Activated CD8-positive, alpha-beta memory T cell treated with anti-CD3 and anti-CD28 coated beads, Interleukin-2, amount 50 U/mL, for 1 hour (primary cell): ENCODE measurements at regions not wholly inside any gene's neighbourhood (a gene's known extent, or its start where the extent isn't known, plus 50 kb on each side); places are given as distances from the start of the nearest gene placed in this dataset.
A peak's percentile ranks its signal among the peaks of the same experiment; 100 is the strongest.
"Not testable (repeated sequence)": the region's sequence is repeated elsewhere in the genome, so short reads cannot be mapped to it uniquely, and the experiment has no call there.

Experiments used
- DNase-seq: peaks from one replicate; pipeline ENCODE4 v3.0.0-alpha.2; 2020; ENCODE audit errors: extremely low read depth

GRCh38 chr6:90372450-90372849 lies 75.8 kb upstream of the BACH2 start:
- DNase-seq: no peak

- DNase-seq: no peak
Observed at GRCh38 chr6:90370493-90370959, 73.9 kb upstream of the BACH2 start.

- DNase-seq: no peak
Observed at GRCh38 chr6:90369651-90370050, 73.0 kb upstream of the BACH2 start.

- no peak for DNase-seq
Observed at GRCh38 chr6:90369024-90369519, 72.4 kb upstream of the BACH2 start.

GRCh38 chr6:90368601-90369000 lies 72.0 kb upstream of the BACH2 start:
- DNase-seq: no peak

GRCh38 chr6:90368001-90368400 lies 71.4 kb upstream of the BACH2 start:
- no peak for DNase-seq

GRCh38 chr6:90365565-90366219 lies 69.0 kb upstream of the BACH2 start:
- DNase-seq: no peak

- no peak for DNase-seq
Observed at GRCh38 chr6:90365002-90365401, 68.4 kb upstream of the BACH2 start.

- DNase-seq: no peak
Observed at GRCh38 chr6:90364286-90364685, 67.6 kb upstream of the BACH2 start.

- no peak for DNase-seq
Observed at GRCh38 chr6:90362318-90362717, 65.7 kb upstream of the BACH2 start.

- DNase-seq: no peak
Observed at GRCh38 chr6:90361174-90361573, 64.5 kb upstream of the BACH2 start.

GRCh38 chr6:90358036-90358770 lies 61.6 kb upstream of the BACH2 start:
- not testable (repeated sequence) for DNase-seq

- DNase-seq: no peak
Observed at GRCh38 chr6:90356012-90356421, 59.4 kb upstream of the BACH2 start.

GRCh38 chr6:90354961-90355360 lies 58.3 kb upstream of the BACH2 start:
- DNase-seq: no peak

GRCh38 chr6:90351696-90352095 lies 55.1 kb upstream of the BACH2 start:
- no peak for DNase-seq

- peak; percentile 49 for DNase-seq
Observed at GRCh38 chr6:90350689-90351554, 54.3 kb upstream of the BACH2 start.

- DNase-seq: no peak
Observed at GRCh38 chr6:90347411-90347851, 50.8 kb upstream of the BACH2 start.

- no peak for DNase-seq
Observed at GRCh38 chr6:90346729-90347128, 50.1 kb upstream of the BACH2 start.
